Adrenal gland (tissue), 5 donors: ENCODE measurements at regions not wholly inside any gene's neighbourhood (a gene's known extent, or its start where the extent isn't known, plus 50 kb on each side); places are given as distances from the start of the nearest gene placed in this dataset.

Experiments used
- CTCF ChIP-seq, 6 experiments: fragments of 450-650 bp in 4 of 6; fragments of 200-600 bp in 2 of 6; sonication (generic) in 1 of 6; IDR thresholded peaks; 1 replicate in 5 of 6; 2 replicates in 1 of 6; pipeline versions ENCODE4 v1.5.1 to v1.8.0; 2016 to 2021; ENCODE audit warnings: antibody characterized with exemption in 6 of 6, mild to moderate bottlenecking in 2 of 6, moderate library complexity in 1 of 6
- POLR2A ChIP-seq, 2 donors: fragments of 450-650 bp; IDR thresholded peaks; one replicate each; pipeline ENCODE4 v1.6.1; 2017; ENCODE audit warnings: antibody characterized with exemption in 2 of 2, mild to moderate bottlenecking in 2 of 2, moderate library complexity in 1 of 2
- donor health status: DM: no; HTN: no; CAD: no.

DNA sequence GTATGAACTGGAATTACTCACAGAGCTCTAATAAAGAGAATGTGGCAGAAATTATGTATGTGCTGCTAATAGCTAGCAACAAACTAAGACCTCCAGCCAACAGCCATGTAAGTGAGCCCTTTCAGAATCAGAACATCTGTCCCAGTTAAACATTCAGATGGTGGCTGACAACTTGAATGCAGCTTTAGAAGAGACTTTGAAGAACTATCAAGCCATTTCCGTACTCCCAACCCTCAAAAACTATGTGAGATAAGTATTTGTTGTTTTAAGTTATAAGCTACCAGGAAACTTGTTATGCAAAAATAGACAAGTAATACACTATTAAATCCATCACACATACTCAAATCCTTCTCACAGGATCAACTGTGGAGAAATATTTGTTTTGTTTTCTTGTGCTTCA is 205.2 kb upstream of the EDIL3 start:
- TF ChIP-seq CTCF (IDR thresholded peaks at IDR 0.05) (no peak), POLR2A (IDR thresholded peaks at IDR 0.05) (no peak)
